Aorta (tissue), 5 donors: ENCODE measurements at regions not wholly inside any gene's neighbourhood (a gene's known extent, or its start where the extent isn't known, plus 50 kb on each side); places are given as distances from the start of the nearest gene placed in this dataset.
"Not testable (repeated sequence)": the region's sequence is repeated elsewhere in the genome, so short reads cannot be mapped to it uniquely, and the experiment has no call there.

Experiments
- ATAC-seq: fragments of 200-7000 bp; cut with Tn5 transposase; one replicate; pipeline ENCODE4 v1.9.1; 2022; ENCODE audit warnings: moderate library complexity; ENCODE audit not compliant: low FRiP score
- DNase-seq, 2 donors: peaks; one replicate each; pipeline ENCODE4 v3.0.0-alpha.2; 2020
- H3K27ac ChIP-seq, 2 donors: one replicate each; pipeline ENCODE4 v1.5.1; 2013; ENCODE audit warnings: low read length in 2 of 2, mild to moderate bottlenecking in 2 of 2, moderate library complexity in 2 of 2, control low read depth in 1 of 2, inconsistent platforms in 1 of 2, low read depth in 1 of 2
- H3K27me3 ChIP-seq, 2 donors: one replicate each; pipeline ENCODE4 v1.6.1; 2013; ENCODE audit warnings: control low read depth in 1 of 2, low read length in 1 of 2, mild to moderate bottlenecking in 1 of 2, moderate library complexity in 1 of 2; ENCODE audit not compliant: insufficient read depth in 2 of 2, control insufficient read depth in 1 of 2
- H3K36me3 ChIP-seq, 2 donors: one replicate each; pipeline ENCODE4 v1.6.1; 2013; ENCODE audit warnings: control low read depth in 1 of 2, low read length in 1 of 2, mild to moderate bottlenecking in 1 of 2; ENCODE audit not compliant: insufficient read depth in 2 of 2, control insufficient read depth in 1 of 2
- H3K4me1 ChIP-seq, 2 donors: one replicate each; pipeline ENCODE4 v1.6.1; 2013; ENCODE audit warnings: low read length in 2 of 2, control low read depth in 1 of 2, mild to moderate bottlenecking in 1 of 2, moderate library complexity in 1 of 2; ENCODE audit not compliant: insufficient read depth in 2 of 2, control insufficient read depth in 1 of 2
- H3K4me3 ChIP-seq, 2 donors: one replicate each; pipeline ENCODE4 v1.5.1; 2013; ENCODE audit warnings: low read length in 2 of 2, control low read depth in 1 of 2, mild to moderate bottlenecking in 1 of 2
- H3K9me3 ChIP-seq: one replicate; pipeline ENCODE4 v1.6.1; 2013; ENCODE audit warnings: mild to moderate bottlenecking, low read length; ENCODE audit not compliant: control insufficient read depth
- WGBS, 2 donors: extraction: QIAGEN DNeasy Blood & Tissue Kit; methylation state at CpG; one replicate each; pipeline ENCODE4 v1.1.7; 2013; 5-methylcytosine and 5-hydroxymethylcytosine counted together
- intact Hi-C, 2 donors: fragments of 100-400 bp; cut with DNase I; formaldehyde crosslinking; loops; one replicate each; pipeline versions ENCODE4 v1.14.2 to v1.15.0; 2022
- donor health status: healthy with polysubstance abuse.
- donor health status: Bipolar disorder and iron deficiency.
- donor health status: DM: no; HTN: no; CAD: no.
- donor health status: DM: no; HTN: no; CAD: no.
- donor health status: DM: yes; HTN: yes; CAD: no.

DNA sequence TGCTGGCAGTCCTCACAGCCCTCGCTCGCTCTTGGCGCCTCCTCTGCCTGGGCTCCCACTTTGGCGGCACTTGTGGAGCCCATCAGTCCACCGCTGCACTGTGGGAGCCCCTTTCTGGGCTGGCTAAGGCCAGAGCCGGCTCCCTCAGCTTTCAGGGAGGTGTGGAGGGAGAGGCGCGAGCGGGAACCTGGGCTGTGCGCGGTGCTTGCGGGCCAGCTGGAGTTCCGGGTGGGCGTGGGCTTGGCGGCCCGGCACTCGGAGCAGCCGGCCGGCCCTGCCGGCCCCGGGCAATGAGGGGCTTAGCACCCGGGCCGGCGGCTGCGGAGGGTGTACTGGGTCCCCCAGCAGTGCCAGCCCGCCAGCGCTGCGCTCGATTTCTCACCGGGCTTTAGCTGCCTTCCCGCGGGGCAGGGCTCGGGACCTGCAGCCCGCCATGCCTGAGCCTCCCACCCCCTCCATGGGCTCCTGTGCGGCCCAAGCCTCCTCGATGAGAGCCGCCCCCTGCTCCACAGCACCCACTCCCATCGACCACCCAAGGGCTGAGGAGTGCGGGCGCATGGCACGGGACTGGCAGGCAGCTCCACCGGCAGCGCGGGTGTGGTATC, 120.4 kb downstream of the ESM1 start:
- DNase-seq, ATAC-seq, H3K4me3 ChIP-seq, H3K27me3 ChIP-seq, H3K27ac ChIP-seq, H3K9me3 ChIP-seq, H3K36me3 ChIP-seq, H3K4me1 ChIP-seq: not testable (repeated sequence)
- 94 to 95% methylated on average over 42 to 44 of the region's 44 CpGs for WGBS, 2 donors
- intact Hi-C loops = loop anchor here in 1 of 2 donors (5.0 kb wide), 1 partner anchor 348 kb away; the partner anchor contains the start of gene SNX18

DNA sequence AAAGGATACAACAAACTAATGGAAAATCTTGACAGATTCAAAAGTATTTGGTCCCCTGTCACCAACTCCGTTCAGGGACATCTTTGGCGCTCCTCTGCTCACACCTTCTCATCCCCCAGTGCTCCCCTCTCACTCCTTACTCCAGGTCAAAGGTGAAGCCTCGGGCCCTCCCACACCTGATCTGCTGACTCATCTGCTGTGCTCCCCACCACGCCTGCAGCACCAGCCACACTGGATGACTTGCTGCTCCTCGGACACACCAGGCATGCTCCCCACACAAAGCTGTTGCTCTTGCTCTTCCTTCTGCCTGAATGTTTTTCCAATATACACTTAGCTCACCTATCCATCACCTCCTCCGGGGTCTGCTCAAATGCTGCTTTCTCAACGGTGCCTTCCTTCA, 123.4 kb downstream of the ESM1 start:
- ATAC-seq = no peak

DNA sequence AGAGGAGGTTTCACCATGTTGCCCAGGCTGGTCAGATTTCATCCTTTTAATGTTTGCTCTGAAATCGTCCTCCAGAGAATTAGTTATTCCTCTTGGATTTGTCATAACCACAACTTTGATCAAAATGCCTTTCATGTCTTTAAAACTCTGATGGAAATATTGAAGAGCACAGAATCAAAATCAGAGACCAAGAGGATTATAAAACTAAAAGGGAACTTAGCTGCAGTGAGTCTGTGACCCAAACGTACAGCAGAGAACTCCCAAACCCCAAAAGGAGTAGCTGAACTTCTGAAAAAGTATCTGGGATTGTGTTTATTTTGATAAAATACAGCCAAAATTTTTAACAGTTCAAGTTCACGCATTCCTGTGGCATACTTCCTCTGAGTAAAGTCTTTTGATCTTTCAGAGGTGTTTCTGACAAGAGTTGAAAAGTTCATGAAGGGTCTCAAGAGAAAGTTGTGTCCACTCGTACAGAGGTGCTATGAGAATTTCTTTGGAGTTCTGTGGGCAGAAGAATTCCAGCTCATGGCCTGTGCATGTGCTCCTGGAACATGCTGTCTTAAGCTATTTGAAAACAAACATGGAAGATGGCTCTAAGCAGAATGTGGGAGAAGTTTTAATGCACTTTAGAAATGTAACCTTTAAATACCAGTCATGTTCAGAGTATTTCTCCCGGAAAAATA, 124.0 kb downstream of the ESM1 start:
- intact Hi-C loops = no loop called here
- no peak overlapping the region for H3K4me3 ChIP-seq

More for the DNA sequence above, 123.4 kb downstream of the ESM1 start:
- Histone ChIP-seq H3K27ac (no peak overlapping the region), H3K27me3 (no peaks in the 10 kb centered on the region), H3K36me3 (no peaks in the 10 kb centered on the region), H3K4me3 (no peak overlapping the region), H3K4me1 (no peaks in the 10 kb centered on the region), H3K9me3 (peaks cover 2% of the 10 kb centered on the region)
- DNase-seq = no peak
- intact Hi-C loops = no loop called here
- WGBS, 2 donors = 80 to 84% methylated on average over 7 of the region's 7 CpGs

DNA sequence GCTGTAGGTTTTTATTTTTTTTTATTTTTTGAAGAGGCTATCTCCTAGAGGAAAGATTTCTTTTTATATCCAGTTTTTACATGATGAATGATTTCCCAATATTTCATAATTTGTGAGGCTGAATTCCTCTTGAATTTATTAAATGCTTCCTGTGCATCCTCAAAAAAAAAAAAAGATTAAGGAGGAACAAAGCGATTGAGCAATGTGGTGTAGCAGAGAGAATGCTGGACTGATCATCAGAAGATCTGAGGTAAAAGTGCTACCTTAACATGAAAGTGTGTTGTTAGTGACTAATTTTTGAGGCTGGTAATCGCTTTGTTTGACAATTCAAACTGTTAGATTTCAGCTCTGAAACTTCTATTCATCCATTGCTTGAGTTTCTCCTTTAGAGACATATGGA, 125.1 kb downstream of the ESM1 start:
- H3K36me3 ChIP-seq = no peaks in the 10 kb centered on the region
- no peaks in the 10 kb centered on the region for H3K4me1 ChIP-seq
- 94 to 97% methylated on average over 2 of the region's 2 CpGs for WGBS, 2 donors
- no peak for ATAC-seq
- no peak for DNase-seq
- intact Hi-C loops = no loop called here
- no peaks in the 10 kb centered on the region for H3K27me3 ChIP-seq
- peaks cover 4% of the 10 kb centered on the region for H3K9me3 ChIP-seq
- H3K27ac ChIP-seq = no peak overlapping the region
- H3K4me3 ChIP-seq = no peak overlapping the region

More for the DNA sequence above, 124.0 kb downstream of the ESM1 start:
- WGBS, 2 donors = 36 to 40% methylated on average over 5 of the region's 5 CpGs
- no peaks in the 10 kb centered on the region for H3K36me3 ChIP-seq
- H3K4me1 ChIP-seq = no peaks in the 10 kb centered on the region
- H3K9me3 ChIP-seq = peaks cover 4% of the 10 kb centered on the region
- H3K27ac ChIP-seq = no peak overlapping the region
- no peak for ATAC-seq
- DNase-seq = no peak
- no peaks in the 10 kb centered on the region for H3K27me3 ChIP-seq

DNA sequence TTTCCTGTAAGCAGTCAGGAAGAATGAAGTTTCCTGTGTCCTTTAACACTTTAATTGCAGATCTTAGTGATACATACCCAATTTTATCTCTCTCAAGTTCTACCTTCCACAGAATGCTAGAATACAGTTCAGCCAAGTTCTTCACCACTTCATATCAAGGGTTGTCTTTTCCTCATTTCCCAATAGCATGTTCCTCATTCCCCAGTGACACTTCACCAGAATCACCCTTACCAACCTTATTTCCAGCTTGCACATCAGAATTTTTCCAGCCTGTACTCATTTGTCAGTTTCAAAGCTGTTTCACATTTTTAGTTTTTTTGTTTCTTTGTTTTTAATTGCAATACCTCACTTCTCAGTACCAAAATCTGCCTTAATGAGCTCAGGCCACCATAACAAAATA, 126.1 kb downstream of the ESM1 start:
- intact Hi-C loops = no loop called here
- Histone ChIP-seq H3K27me3 (no peaks in the 10 kb centered on the region), H3K4me1 (no peaks in the 10 kb centered on the region), H3K9me3 (peaks cover 4% of the 10 kb centered on the region), H3K4me3 (no peak overlapping the region), H3K27ac (no peak overlapping the region), H3K36me3 (no peaks in the 10 kb centered on the region)
- DNase-seq = no peak
- no peak for ATAC-seq

DNA sequence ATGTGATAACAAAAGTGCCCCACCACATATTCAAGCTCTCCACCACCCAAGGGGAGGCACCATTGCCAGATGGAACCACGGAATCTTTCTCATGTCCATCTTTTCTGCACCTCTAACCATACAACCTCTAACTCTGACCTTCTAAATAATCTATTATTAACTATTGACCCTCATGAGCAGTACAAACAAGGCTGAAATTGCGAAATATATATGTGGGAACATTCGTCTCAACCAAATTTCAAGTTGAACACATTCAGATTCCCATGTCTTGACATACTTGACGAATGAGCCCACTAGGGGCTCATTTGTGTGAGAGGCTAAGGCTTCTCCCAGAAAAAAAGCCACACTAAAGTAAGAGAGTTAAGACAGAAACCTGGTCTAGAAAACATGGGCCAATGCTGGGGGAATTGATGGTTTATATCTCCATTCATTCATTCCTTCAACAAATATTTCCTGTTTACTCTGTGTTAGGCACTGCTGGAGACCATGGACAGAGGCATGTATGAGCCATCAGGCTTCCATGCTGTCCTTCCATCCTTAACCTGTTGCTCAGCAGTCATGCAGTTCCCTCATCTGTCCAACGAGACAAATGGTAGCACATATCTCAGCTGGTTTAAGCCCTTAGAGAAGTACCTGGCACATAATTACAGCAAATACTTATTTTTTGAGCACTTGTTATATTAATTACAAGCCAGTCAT, 130.4 kb downstream of the ESM1 start:
- DNase-seq (no peak), ATAC-seq (no peak)
- Histone ChIP-seq H3K27ac (no peak overlapping the region), H3K27me3 (no peaks in the 10 kb centered on the region), H3K36me3 (no peaks in the 10 kb centered on the region), H3K4me3 (no peak overlapping the region), H3K9me3 (peaks cover 4% of the 10 kb centered on the region), H3K4me1 (no peaks in the 10 kb centered on the region)
- WGBS, 2 donors = 79 to 87% methylated on average over 5 of the region's 5 CpGs
- intact Hi-C loops = no loop called here

DNA sequence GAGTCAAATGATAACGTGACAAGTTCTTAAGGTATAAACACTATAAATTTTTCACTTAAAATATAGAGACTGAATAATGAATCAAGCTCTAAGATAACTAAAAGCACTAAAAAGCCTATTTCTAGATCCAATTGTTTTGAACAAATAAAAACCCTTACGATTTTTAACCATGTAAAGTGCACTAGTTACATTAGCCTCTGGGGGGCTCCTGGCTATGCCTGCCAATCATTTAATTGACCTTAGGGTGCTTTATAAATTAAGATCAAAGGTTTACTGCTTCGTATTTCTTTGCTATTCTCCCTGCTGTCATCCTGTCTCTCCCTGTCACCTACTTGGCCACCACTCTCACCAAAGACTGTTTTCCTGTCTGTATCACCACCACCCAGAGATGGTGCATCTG, 133.4 kb downstream of the ESM1 start:
- Histone ChIP-seq H3K27me3 (no peaks in the 10 kb centered on the region), H3K27ac (no peak overlapping the region), H3K36me3 (no peaks in the 10 kb centered on the region), H3K4me1 (peaks cover 0 to 3% of the 10 kb centered on the region in 2 donors), H3K9me3 (peaks cover 2% of the 10 kb centered on the region), H3K4me3 (no peak overlapping the region)
- WGBS, 2 donors = 76 to 81% methylated on average over 3 of the region's 3 CpGs
- intact Hi-C loops = no loop called here
- ATAC-seq (no peak), DNase-seq (no peak)

DNA sequence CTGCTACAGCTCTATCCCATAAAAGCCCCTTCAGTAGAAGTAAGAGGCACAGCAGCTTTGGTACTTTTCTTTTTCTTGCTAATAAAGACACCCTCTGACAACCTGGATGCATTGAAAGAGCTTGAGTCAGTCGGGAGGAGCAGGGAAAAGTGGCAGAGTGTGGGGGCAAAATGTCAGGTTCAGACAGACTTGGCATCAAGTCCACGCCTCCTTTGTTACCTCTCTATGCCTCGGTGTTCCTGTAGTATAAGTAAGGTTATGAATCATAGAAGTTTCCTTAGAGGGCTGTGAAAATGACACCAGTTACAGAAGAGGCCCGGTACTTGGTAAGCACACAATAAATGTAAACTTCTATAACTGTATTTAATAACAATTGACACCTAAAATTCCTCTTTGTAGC, 133.9 kb downstream of the ESM1 start:
- no peaks in the 10 kb centered on the region for H3K27me3 ChIP-seq
- WGBS, 2 donors = 79 to 80% methylated on average over 4 of the region's 4 CpGs
- no peak overlapping the region for H3K27ac ChIP-seq
- intact Hi-C loops = no loop called here
- ATAC-seq (no peak), DNase-seq (no peak)
- no peaks in the 10 kb centered on the region for H3K9me3 ChIP-seq
- no peaks in the 10 kb centered on the region for H3K36me3 ChIP-seq
- no peak overlapping the region for H3K4me3 ChIP-seq
- H3K4me1 ChIP-seq = peaks cover 0 to 3% of the 10 kb centered on the region in 2 donors

DNA sequence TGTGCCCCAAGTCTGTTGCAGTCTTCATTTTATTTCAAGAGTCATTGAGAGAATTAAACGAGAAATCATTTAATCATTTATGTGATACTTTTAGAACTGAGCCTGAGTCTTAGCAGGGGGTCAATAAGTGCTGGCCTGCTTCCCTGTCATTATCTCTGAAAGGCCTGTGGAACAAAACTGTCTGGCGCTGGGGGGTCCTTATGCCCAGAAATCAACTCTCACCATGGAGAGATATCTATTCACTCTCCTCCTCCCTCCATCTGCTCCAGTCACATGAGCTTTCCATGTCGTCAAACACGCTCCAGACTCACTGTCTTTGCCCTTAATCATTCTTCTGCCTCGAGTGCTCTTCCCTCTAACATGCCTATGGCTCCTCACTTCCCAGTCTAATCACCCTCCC, 136.8 kb downstream of the ESM1 start:
- 84 to 89% methylated on average over 5 of the region's 5 CpGs for WGBS, 2 donors
- H3K27me3 ChIP-seq = no peaks in the 10 kb centered on the region

More for the DNA sequence above, 136.8 kb downstream of the ESM1 start:
- Histone ChIP-seq H3K4me1 (peaks cover 0 to 3% of the 10 kb centered on the region in 2 donors), H3K27ac (no peak overlapping the region), H3K9me3 (no peaks in the 10 kb centered on the region), H3K36me3 (no peaks in the 10 kb centered on the region), H3K4me3 (no peak overlapping the region)
- ATAC-seq (no peak), DNase-seq (no peak)
- intact Hi-C loops = loop anchor here in 1 of 2 donors (5.0 kb wide), 1 partner anchor 331 kb away; the partner anchor contains the start of gene SNX18
